ENCODE measurements at regions not wholly inside any gene's neighbourhood (a gene's known extent, or its start where the extent isn't known, plus 50 kb on each side); places are given as distances from the start of the nearest gene placed in this dataset.
"Not testable (repeated sequence)": the region's sequence is repeated elsewhere in the genome, so short reads cannot be mapped to it uniquely, and the experiment has no call there.

DNA sequence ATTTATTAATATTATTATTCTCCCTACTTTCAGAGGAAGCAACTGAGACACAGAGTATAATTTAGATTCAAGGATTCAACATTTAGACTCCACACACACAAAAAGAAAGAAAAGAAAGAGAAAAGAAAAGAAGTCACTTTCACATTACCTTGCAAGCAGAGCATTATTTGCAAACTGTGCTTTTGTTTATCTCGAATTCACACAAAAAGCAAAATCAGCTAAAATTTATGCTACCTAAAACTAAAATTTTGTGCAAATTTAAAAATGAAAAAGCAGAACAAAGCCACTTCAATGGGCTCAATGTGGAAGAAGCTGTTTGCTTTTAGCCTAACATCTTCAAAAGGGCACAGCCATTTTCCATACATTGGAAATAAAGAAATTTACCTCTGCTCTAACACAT is 1282.7 kb upstream of the GYPC start:
- no peaks in the 10 kb centered on the region for H3K27me3 ChIP-seq (ENCODE audit: insufficient read depth, low read length)
- no peaks in the 10 kb centered on the region for H3K9me3 ChIP-seq (ENCODE audit: insufficient read depth, low read depth, low read length)
- H3K4me1 ChIP-seq (ENCODE audit: insufficient read depth, low read length), result no peaks in the 10 kb centered on the region
- H3K9ac ChIP-seq (ENCODE audit: low read depth, low read length), result no peak overlapping the region
- H3K27ac ChIP-seq (ENCODE audit: low read length), result no peak overlapping the region
- H3K4me3 ChIP-seq (ENCODE audit: low read length), result no peak overlapping the region
- H3K36me3 ChIP-seq (ENCODE audit: insufficient read depth, low read depth, low read length), result no peaks in the 10 kb centered on the region

- no peak overlapping the region for H3K27ac ChIP-seq (ENCODE audit: low read length)
- no peaks in the 10 kb centered on the region for H3K27me3 ChIP-seq (ENCODE audit: insufficient read depth, low read length)
- H3K9me3 ChIP-seq (ENCODE audit: insufficient read depth, low read depth, low read length), result no peaks in the 10 kb centered on the region
- H3K9ac ChIP-seq (ENCODE audit: low read depth, low read length), result no peak overlapping the region
- H3K4me3 ChIP-seq (ENCODE audit: low read length), result no peak overlapping the region
- no peaks in the 10 kb centered on the region for H3K4me1 ChIP-seq (ENCODE audit: insufficient read depth, low read length)
- H3K36me3 ChIP-seq (ENCODE audit: insufficient read depth, low read depth, low read length), result no peaks in the 10 kb centered on the region
Observed at GRCh38 chr2:125386074-125386473, 1269.9 kb upstream of the GYPC start.

DNA sequence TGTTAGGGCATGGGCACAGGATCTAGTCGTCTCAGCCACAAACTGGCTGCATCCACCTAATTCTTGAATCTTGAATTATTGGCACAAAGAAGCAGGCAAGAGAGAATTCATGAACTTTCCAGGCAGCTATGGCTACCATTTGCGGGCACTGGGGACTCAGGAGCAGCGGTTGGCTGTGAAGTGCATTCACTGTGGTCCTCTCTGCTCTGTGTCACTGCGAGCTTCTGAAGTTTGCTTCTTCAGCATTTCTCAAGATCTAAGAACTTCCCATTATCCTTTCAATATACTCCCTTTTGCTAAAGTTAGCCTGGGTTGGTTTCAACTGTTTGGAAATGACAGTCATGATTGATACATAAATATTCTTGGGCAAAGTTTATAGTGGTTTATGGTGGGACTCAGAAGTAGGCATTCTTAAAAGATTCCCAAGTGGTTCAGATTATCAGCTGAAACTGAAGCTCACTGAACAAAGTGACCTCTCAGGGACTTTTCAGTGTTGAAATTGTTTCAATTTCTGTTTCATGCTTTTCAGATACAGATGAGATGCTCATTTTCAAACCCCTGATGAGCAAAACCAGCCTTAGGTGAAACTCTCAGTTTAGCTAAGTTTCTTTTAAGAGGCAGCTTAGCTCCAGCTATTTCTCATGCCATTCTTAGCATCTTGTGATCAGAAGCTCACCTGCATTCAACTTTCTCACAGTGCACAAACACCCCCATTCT is 1258.3 kb upstream of the GYPC start:
- H3K4me1 ChIP-seq (ENCODE audit: insufficient read depth, low read length), result no peaks in the 10 kb centered on the region
- no peaks in the 10 kb centered on the region for H3K27me3 ChIP-seq (ENCODE audit: insufficient read depth, low read length)
- no peaks in the 10 kb centered on the region for H3K36me3 ChIP-seq (ENCODE audit: insufficient read depth, low read depth, low read length)
- H3K9me3 ChIP-seq (ENCODE audit: insufficient read depth, low read depth, low read length), result no peaks in the 10 kb centered on the region
- no peak overlapping the region for H3K9ac ChIP-seq (ENCODE audit: low read depth, low read length)
- no peak overlapping the region for H3K27ac ChIP-seq (ENCODE audit: low read length)
- no peak overlapping the region for H3K4me3 ChIP-seq (ENCODE audit: low read length)

GRCh38 chr2:125398738-125399524 is 1257.0 kb upstream of the GYPC start:
- H3K36me3 ChIP-seq (ENCODE audit: insufficient read depth, low read depth, low read length), result no peaks in the 10 kb centered on the region
- H3K4me3 ChIP-seq (ENCODE audit: low read length), result no peak overlapping the region
- H3K9ac ChIP-seq (ENCODE audit: low read depth, low read length), result no peak overlapping the region
- no peak overlapping the region for H3K27ac ChIP-seq (ENCODE audit: low read length)
- H3K27me3 ChIP-seq (ENCODE audit: insufficient read depth, low read length), result no peaks in the 10 kb centered on the region
- no peaks in the 10 kb centered on the region for H3K4me1 ChIP-seq (ENCODE audit: insufficient read depth, low read length)
- no peaks in the 10 kb centered on the region for H3K9me3 ChIP-seq (ENCODE audit: insufficient read depth, low read depth, low read length)

DNA sequence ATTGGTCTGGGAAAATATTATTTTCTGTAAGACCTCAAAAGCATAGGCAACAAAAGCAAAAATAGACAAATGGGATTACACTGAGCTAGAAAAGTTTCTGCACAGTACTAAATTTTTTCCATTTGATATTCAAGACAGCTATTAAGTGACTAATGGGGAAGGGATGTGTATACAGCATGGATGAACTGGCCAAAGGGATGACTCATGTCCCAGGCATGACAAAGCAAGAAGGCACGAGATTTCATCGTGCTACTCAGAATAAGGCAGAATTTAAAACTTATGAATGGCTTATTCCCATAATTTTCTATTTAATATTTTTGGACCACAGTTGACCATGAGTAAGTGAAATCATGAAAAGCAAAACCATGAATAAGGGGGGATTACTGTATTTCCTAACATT is 1250.1 kb upstream of the GYPC start:
- Histone ChIP-seq H3K4me1 (ENCODE audit: insufficient read depth, low read length) (no peaks in the 10 kb centered on the region), H3K9ac (ENCODE audit: low read depth, low read length) (no peak overlapping the region), H3K27me3 (ENCODE audit: insufficient read depth, low read length) (no peaks in the 10 kb centered on the region), H3K4me3 (ENCODE audit: low read length) (no peak overlapping the region), H3K27ac (ENCODE audit: low read length) (no peak overlapping the region), H3K36me3 (ENCODE audit: insufficient read depth, low read depth, low read length) (no peaks in the 10 kb centered on the region), H3K9me3 (ENCODE audit: insufficient read depth, low read depth, low read length) (no peaks in the 10 kb centered on the region)

GRCh38 chr2:125408874-125409538 is 1247.0 kb upstream of the GYPC start:
- Histone ChIP-seq H3K27ac (ENCODE audit: low read length) (no peak overlapping the region), H3K9me3 (ENCODE audit: insufficient read depth, low read depth, low read length) (no peaks in the 10 kb centered on the region), H3K36me3 (ENCODE audit: insufficient read depth, low read depth, low read length) (no peaks in the 10 kb centered on the region), H3K9ac (ENCODE audit: low read depth, low read length) (no peak overlapping the region), H3K4me1 (ENCODE audit: insufficient read depth, low read length) (no peaks in the 10 kb centered on the region), H3K27me3 (ENCODE audit: insufficient read depth, low read length) (no peaks in the 10 kb centered on the region), H3K4me3 (ENCODE audit: low read length) (no peak overlapping the region)

- Histone ChIP-seq H3K36me3 (ENCODE audit: insufficient read depth, low read depth, low read length) (no peaks in the 10 kb centered on the region), H3K9ac (ENCODE audit: low read depth, low read length) (no peak overlapping the region), H3K9me3 (ENCODE audit: insufficient read depth, low read depth, low read length) (no peaks in the 10 kb centered on the region), H3K4me3 (ENCODE audit: low read length) (no peak overlapping the region), H3K27me3 (ENCODE audit: insufficient read depth, low read length) (no peaks in the 10 kb centered on the region), H3K4me1 (ENCODE audit: insufficient read depth, low read length) (no peaks in the 10 kb centered on the region), H3K27ac (ENCODE audit: low read length) (no peak overlapping the region)
Observed at GRCh38 chr2:125418483-125418882, 1237.5 kb upstream of the GYPC start.

GRCh38 chr2:125422198-125422770 is 1233.7 kb upstream of the GYPC start:
- H3K27ac ChIP-seq (ENCODE audit: low read length); H3K9me3 ChIP-seq (ENCODE audit: insufficient read depth, low read depth, low read length); H3K4me3 ChIP-seq (ENCODE audit: low read length); H3K36me3 ChIP-seq (ENCODE audit: insufficient read depth, low read depth, low read length); H3K4me1 ChIP-seq (ENCODE audit: insufficient read depth, low read length); H3K27me3 ChIP-seq (ENCODE audit: insufficient read depth, low read length); H3K9ac ChIP-seq (ENCODE audit: low read depth, low read length): not testable (repeated sequence)

GRCh38 chr2:125424266-125424785 is 1231.6 kb upstream of the GYPC start:
- no peak overlapping the region for H3K4me3 ChIP-seq (ENCODE audit: low read length)
- H3K27me3 ChIP-seq (ENCODE audit: insufficient read depth, low read length), result no peaks in the 10 kb centered on the region
- H3K36me3 ChIP-seq (ENCODE audit: insufficient read depth, low read depth, low read length), result no peaks in the 10 kb centered on the region
- H3K27ac ChIP-seq (ENCODE audit: low read length), result no peak overlapping the region
- no peaks in the 10 kb centered on the region for H3K9me3 ChIP-seq (ENCODE audit: insufficient read depth, low read depth, low read length)
- no peaks in the 10 kb centered on the region for H3K4me1 ChIP-seq (ENCODE audit: insufficient read depth, low read length)
- no peak overlapping the region for H3K9ac ChIP-seq (ENCODE audit: low read depth, low read length)

GRCh38 chr2:125427721-125428315 is 1228.1 kb upstream of the GYPC start:
- Histone ChIP-seq H3K27me3 (ENCODE audit: insufficient read depth, low read length) (no peaks in the 10 kb centered on the region), H3K27ac (ENCODE audit: low read length) (no peak overlapping the region), H3K4me1 (ENCODE audit: insufficient read depth, low read length) (no peaks in the 10 kb centered on the region), H3K36me3 (ENCODE audit: insufficient read depth, low read depth, low read length) (no peaks in the 10 kb centered on the region), H3K4me3 (ENCODE audit: low read length) (no peak overlapping the region), H3K9ac (ENCODE audit: low read depth, low read length) (no peak overlapping the region), H3K9me3 (ENCODE audit: insufficient read depth, low read depth, low read length) (no peaks in the 10 kb centered on the region)

GRCh38 chr2:125444106-125444505 is 1211.9 kb upstream of the GYPC start:
- Histone ChIP-seq H3K9ac (ENCODE audit: low read depth, low read length) (no peak overlapping the region), H3K9me3 (ENCODE audit: insufficient read depth, low read depth, low read length) (no peaks in the 10 kb centered on the region), H3K4me3 (ENCODE audit: low read length) (no peak overlapping the region), H3K27me3 (ENCODE audit: insufficient read depth, low read length) (no peaks in the 10 kb centered on the region), H3K27ac (ENCODE audit: low read length) (no peak overlapping the region), H3K36me3 (ENCODE audit: insufficient read depth, low read depth, low read length) (no peaks in the 10 kb centered on the region), H3K4me1 (ENCODE audit: insufficient read depth, low read length) (no peaks in the 10 kb centered on the region)

Measured in iPS-20b (cell line).